Osteocyte (in vitro differentiated cells): ENCODE measurements at regions not wholly inside any gene's neighbourhood (a gene's known extent, or its start where the extent isn't known, plus 50 kb on each side); places are given as distances from the start of the nearest gene placed in this dataset.

Source experiments
- DNase-seq: peaks from one replicate; pipeline ENCODE4 v3.0.0; 2021; ENCODE audit warnings: mixed read lengths; ENCODE audit not compliant: unreplicated experiment; ENCODE audit errors: extremely low spot score
- H3K27ac Mint-ChIP-seq: one replicate; pipeline ENCODE4 v1.8.0; 2021; ENCODE audit warnings: mild to moderate bottlenecking, mixed read lengths; ENCODE audit not compliant: unreplicated experiment
- H3K27me3 Mint-ChIP-seq: one replicate; pipeline ENCODE4 v1.8.0; 2021; ENCODE audit warnings: mixed read lengths; ENCODE audit not compliant: unreplicated experiment
- H3K36me3 Mint-ChIP-seq: one replicate; pipeline ENCODE4 v1.8.0; 2021; ENCODE audit warnings: mixed read lengths; ENCODE audit not compliant: unreplicated experiment
- H3K4me1 Mint-ChIP-seq: one replicate; pipeline ENCODE4 v1.8.0; 2021; ENCODE audit warnings: mixed read lengths; ENCODE audit not compliant: unreplicated experiment
- H3K4me3 Mint-ChIP-seq: one replicate; pipeline ENCODE4 v1.8.0; 2021; ENCODE audit warnings: mild to moderate bottlenecking, moderate library complexity, mixed read lengths; ENCODE audit not compliant: unreplicated experiment
- H3K9me3 Mint-ChIP-seq: one replicate; pipeline ENCODE4 v1.8.0; 2021; ENCODE audit warnings: mixed read lengths; ENCODE audit not compliant: unreplicated experiment
- TF ChIP-seq, protein P1 (sequence below): fragments of 200-600 bp; sonication (generic); IDR thresholded peaks from 2 replicates; pipeline ENCODE4 v1.5.0; 2021; ENCODE audit warnings: antibody characterized with exemption, mild to moderate bottlenecking, moderate library complexity

DNA sequence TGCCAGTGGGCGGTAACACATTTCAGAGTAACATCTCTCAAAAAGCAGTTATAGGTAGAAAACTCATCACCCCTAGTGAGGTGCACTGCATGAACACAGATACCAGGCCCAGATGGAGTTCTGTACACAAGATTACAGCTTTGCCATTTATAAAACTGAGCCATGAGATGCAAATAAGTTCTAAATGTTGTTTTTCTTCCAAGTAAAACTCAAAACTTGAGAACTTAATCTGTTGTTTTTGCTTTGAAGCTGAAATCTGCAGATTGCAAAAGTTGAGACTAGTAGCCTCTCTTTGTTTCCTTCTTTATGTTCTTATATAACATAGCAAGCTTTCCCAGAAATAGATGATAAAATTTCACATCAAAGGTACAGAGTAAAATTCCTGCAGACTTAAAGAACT lies 434.1 kb downstream of the PLK2 start:
- Mint-ChIP-seq H3K4me3 (no peak overlapping the region), H3K36me3 (no peaks in the 10 kb centered on the region), H3K27me3 (no peaks in the 10 kb centered on the region), H3K27ac (no peak overlapping the region), H3K9me3 (no peaks in the 10 kb centered on the region), H3K4me1 (peaks cover 9% of the 10 kb centered on the region)
- no peak for DNase-seq
- TF ChIP-seq, protein P1, sequence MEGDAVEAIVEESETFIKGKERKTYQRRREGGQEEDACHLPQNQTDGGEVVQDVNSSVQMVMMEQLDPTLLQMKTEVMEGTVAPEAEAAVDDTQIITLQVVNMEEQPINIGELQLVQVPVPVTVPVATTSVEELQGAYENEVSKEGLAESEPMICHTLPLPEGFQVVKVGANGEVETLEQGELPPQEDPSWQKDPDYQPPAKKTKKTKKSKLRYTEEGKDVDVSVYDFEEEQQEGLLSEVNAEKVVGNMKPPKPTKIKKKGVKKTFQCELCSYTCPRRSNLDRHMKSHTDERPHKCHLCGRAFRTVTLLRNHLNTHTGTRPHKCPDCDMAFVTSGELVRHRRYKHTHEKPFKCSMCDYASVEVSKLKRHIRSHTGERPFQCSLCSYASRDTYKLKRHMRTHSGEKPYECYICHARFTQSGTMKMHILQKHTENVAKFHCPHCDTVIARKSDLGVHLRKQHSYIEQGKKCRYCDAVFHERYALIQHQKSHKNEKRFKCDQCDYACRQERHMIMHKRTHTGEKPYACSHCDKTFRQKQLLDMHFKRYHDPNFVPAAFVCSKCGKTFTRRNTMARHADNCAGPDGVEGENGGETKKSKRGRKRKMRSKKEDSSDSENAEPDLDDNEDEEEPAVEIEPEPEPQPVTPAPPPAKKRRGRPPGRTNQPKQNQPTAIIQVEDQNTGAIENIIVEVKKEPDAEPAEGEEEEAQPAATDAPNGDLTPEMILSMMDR: no peak

DNA sequence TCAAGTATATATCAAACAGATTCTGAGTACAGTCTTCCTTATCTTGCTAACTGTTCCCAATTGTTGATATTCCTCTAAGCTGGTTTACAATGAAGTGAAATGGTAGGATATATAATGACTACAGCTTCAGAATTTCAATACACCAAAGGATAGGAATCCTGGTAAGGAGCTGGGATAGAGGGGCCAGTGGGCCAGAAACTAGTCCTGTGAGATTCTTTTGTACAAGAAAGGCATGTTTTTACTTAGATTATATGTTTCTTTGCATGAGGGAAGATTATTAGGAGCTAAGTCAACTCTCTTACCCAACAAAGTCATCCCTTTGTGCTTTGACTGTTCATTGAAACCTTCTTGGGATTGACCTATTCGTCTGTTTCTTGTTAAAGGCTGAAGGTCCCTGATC lies 435.7 kb downstream of the PLK2 start:
- no peaks in the 10 kb centered on the region for H3K27me3 Mint-ChIP-seq
- no peak overlapping the region for H3K27ac Mint-ChIP-seq
- no peaks in the 10 kb centered on the region for H3K9me3 Mint-ChIP-seq
- peaks cover 9% of the 10 kb centered on the region for H3K4me1 Mint-ChIP-seq
- TF ChIP-seq, protein P1: no peak
- H3K36me3 Mint-ChIP-seq: no peaks in the 10 kb centered on the region
- DNase-seq: no peak
- H3K4me3 Mint-ChIP-seq: no peak overlapping the region

DNA sequence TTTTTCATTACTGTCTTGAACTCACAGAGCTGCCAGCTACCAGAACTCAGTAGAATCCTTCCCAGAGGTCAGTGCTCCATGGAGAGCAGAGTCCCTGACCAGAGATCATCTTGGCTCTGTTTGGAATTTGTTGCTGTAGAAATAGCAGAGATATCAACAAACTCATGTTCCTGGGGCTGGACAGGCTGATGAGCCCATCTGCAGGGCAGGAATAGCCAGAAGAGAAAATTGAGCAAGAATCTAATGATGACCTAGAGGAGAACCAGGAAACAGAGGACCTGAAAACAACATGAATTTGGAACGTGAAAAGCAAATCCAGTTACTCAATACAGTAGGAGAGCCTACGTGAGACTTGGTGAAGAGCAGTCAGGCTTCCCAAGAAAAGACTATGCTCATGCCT lies 437.8 kb downstream of the PLK2 start:
- TF ChIP-seq, protein P1: no peak
- H3K36me3 Mint-ChIP-seq: no peaks in the 10 kb centered on the region
- no peak overlapping the region for H3K4me3 Mint-ChIP-seq
- no peaks in the 10 kb centered on the region for H3K9me3 Mint-ChIP-seq
- DNase-seq: no peak
- no peak overlapping the region for H3K27ac Mint-ChIP-seq
- no peaks in the 10 kb centered on the region for H3K27me3 Mint-ChIP-seq
- peaks cover 9% of the 10 kb centered on the region for H3K4me1 Mint-ChIP-seq

DNA sequence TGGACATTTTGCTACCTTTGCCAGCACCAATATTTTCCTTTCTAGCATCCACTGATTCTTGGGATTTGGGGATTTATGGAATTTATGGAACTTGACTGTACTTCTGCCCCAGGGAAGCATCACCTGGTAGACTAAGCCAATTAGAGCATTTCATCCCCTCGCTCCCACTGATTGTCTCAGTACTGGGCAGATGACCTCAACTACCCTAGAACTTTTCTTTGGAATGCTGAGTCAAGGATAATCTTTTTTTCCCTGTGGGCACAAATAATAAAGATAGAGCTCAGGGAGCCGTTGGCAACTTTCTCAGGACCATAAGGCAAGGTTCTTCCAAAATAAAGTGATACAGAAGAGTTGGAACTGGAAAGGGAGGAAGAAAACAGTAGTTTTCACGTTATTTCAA lies 438.4 kb downstream of the PLK2 start:
- Mint-ChIP-seq H3K27ac (no peak overlapping the region), H3K4me1 (peaks cover 9% of the 10 kb centered on the region)
- TF ChIP-seq, protein P1: no peak

DNA sequence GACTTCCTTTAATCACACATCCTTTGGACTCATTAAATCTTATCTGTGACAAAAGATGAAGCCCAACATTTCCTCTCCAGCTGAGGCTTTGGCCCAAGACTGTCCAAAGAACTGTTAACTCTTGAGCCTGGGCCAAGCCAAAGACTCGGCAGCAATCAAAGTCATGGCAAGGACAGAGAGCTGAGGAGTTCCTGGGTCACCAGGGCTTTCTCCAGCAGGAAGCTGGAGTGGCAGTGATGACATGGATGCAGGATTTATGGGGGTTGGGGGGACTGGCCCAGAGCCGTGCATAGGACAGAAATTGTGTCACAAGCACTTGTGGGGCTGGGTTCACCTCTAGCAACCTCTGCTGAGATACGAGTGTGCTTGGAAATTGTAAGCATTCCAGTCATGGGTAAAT lies 440.3 kb downstream of the PLK2 start:
- H3K4me1 Mint-ChIP-seq: peaks cover 9% of the 10 kb centered on the region
- no peak overlapping the region for H3K4me3 Mint-ChIP-seq
- H3K9me3 Mint-ChIP-seq: no peaks in the 10 kb centered on the region
- DNase-seq: no peak
- no peaks in the 10 kb centered on the region for H3K36me3 Mint-ChIP-seq
- H3K27me3 Mint-ChIP-seq: no peaks in the 10 kb centered on the region
- no peak overlapping the region for H3K27ac Mint-ChIP-seq
- TF ChIP-seq, protein P1: no peak

More for the DNA sequence above, 438.4 kb downstream of the PLK2 start:
- Mint-ChIP-seq H3K27me3 (no peaks in the 10 kb centered on the region), H3K36me3 (no peaks in the 10 kb centered on the region), H3K4me3 (no peak overlapping the region), H3K9me3 (no peaks in the 10 kb centered on the region)
- no peak for DNase-seq
